ENCODE measurements at regions not wholly inside any gene's neighbourhood (a gene's known extent, or its start where the extent isn't known, plus 50 kb on each side); places are given as distances from the start of the nearest gene placed in this dataset.

DNA sequence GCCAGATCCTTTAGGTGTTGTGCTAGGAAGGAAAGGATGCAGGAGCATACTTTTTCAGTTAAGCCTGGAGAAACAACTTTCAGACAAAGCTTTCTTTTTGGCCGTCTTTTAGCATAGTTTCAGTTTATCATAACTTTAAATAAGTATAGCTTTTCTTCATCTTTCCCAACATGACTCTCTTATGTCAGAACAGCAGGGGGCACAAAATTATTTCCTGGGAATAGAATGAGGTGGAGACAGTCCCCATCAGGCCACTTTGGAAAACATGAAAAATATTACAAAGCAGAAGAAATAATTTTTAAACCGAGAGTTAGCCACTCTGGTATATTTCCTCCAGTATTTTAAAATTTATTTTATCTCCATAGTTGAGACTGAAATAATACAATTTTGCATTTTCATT is 387.6 kb downstream of the HAPSTR1 start:
- DNase-seq (ENCODE audit: low spot score) = no peak
- TF ChIP-seq, protein P1, sequence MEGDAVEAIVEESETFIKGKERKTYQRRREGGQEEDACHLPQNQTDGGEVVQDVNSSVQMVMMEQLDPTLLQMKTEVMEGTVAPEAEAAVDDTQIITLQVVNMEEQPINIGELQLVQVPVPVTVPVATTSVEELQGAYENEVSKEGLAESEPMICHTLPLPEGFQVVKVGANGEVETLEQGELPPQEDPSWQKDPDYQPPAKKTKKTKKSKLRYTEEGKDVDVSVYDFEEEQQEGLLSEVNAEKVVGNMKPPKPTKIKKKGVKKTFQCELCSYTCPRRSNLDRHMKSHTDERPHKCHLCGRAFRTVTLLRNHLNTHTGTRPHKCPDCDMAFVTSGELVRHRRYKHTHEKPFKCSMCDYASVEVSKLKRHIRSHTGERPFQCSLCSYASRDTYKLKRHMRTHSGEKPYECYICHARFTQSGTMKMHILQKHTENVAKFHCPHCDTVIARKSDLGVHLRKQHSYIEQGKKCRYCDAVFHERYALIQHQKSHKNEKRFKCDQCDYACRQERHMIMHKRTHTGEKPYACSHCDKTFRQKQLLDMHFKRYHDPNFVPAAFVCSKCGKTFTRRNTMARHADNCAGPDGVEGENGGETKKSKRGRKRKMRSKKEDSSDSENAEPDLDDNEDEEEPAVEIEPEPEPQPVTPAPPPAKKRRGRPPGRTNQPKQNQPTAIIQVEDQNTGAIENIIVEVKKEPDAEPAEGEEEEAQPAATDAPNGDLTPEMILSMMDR (IDR thresholded peaks at IDR 0.05; ENCODE audit: extremely low read depth, missing control alignments) = no peak

DNA sequence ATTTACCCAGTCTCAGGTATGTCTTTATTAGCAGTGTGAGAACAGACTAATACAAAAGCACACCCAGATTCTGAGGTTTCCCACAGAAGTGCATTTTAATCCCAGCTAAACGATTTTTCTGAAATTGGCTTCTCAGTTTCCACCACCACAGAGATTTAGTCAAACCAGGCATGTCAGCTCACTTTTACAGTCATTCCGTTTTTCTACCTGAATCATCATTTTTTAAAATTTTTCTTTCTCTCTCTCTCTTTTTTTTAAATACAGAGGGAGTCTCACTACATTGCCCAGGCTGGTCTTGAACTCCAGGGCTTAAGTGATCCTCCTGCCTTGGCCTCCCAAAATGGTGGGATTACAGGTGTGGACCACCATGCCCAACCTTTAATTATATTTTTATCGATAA is 389.1 kb downstream of the HAPSTR1 start:
- TF ChIP-seq, protein P1 (IDR thresholded peaks at IDR 0.05; ENCODE audit: extremely low read depth, missing control alignments) = no peak
- no peak for DNase-seq (ENCODE audit: low spot score)

DNA sequence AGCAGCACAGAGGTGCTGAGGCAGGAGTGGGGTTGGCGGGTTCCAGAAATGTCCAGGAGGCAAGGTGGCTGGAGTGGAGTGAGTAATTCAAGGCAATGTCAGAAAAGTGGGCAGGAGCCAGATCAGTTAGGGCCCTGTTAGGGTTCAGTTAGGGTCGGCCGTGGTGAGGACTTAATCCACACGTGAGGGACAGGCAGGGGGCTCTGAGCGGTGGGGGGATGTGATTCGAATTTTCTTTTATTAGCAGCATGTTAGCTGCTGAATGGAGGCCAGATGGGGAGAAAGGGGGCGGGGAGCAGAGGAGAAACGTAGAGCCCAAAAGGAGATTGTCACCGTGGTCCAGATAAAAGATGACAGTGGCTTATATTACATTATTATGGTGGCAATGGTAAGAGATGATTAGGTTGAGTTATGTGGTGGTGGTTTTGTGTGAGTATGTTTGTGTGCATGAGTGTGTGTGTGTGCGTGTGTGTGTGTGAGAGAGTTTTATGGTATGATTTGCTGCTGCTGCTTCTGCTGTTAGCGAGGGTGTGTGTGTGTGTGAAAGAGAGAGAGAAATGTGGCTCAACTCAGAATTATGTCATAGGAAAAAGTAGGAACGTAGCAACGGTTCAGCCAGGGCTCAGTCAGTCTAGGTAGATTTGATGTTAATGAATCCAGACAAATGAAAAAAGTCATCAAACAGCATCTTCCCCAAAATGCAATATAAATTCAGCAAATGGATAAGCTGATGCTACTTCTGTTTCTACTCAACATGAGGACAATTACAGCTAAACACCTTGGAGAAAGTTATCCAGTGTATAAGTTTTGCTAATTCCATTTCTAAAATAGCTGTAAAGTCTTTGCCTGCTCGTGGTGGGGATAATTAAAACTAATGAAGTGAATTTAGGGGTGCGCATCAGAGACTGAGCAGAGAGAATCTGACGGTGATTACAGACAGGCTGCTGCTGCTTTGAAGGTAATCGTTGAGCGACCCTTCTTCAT is 390.6 kb downstream of the HAPSTR1 start:
- DNase-seq (ENCODE audit: low spot score) = no peak
- TF ChIP-seq, protein P1 (IDR thresholded peaks at IDR 0.05; ENCODE audit: extremely low read depth, missing control alignments) = no peak

DNA sequence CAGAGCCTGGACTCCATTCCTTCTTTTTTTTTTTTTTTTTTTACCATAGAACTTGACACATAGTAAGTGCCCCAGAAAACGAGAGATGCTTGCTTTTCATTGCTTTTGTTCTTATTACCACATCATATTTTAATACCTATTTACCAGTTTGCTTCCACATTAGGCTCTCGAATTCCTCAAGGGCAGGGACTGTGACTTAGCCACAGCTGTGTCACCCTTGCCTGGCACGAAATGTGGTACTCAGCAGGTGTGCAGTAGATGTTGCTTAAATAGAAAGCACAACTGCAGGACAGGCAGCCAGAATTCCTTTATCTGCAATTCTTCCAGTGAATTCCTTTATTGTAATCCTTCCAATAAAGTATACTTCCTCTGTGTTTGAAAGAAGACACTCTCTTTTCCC is 393.0 kb downstream of the HAPSTR1 start:
- no peak for DNase-seq (ENCODE audit: low spot score)
- TF ChIP-seq, protein P1 (IDR thresholded peaks at IDR 0.05; ENCODE audit: extremely low read depth, missing control alignments) = no peak

DNA sequence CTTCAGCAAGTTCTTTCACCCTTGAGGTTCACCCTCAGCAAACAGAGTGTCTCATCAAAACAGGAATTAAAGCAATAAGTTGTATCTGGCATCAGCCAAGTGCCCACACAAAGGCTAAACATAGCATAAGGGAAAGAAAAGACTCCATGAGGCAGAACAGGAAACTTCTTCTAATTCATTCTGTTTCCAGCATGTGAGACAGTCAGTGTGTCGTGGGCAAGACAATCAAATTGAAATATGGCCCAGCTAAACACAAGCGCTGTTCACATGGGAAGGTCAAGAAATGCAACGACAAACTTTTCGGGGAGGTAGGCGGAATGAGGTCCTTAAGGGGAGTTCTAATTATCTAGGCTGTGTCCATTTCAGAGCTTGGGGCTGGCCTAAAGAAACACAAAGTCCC is 393.4 kb downstream of the HAPSTR1 start:
- TF ChIP-seq, protein P1 (IDR thresholded peaks at IDR 0.05; ENCODE audit: extremely low read depth, missing control alignments) = no peak
- DNase-seq (ENCODE audit: low spot score) = no peak

DNA sequence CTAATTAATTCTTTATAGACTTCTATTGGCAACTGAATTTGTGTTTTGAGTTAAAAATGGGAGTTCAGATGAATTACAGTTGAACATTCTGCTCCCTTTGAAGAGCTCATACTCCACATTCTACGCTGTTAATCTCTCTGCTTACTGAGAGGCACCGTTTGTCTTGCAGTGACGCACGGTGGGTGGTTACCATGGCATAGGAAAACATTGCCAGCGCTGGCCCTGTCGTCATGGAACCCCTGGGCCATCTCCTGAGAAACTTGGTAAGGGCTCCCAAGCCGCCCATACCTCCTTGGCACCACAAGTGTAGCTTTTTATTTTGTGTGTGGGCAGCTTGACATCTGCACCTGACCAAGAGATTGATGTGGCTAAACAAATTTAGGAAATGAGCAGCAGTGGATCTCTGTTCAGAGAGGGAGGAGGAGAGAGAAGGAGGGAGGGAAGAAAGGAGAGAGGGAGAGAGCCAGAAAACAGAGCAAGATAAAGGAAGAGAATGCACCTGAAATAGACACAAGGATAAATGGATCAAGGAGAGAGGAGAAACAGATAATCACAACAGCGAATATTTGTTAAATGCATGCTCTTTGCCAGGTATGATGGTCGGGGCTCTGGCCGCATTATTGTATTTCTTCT is 398.5 kb downstream of the HAPSTR1 start:
- DNase-seq (ENCODE audit: low spot score) = no peak
- TF ChIP-seq, protein P1 (IDR thresholded peaks at IDR 0.05; ENCODE audit: extremely low read depth, missing control alignments) = no peak

DNA sequence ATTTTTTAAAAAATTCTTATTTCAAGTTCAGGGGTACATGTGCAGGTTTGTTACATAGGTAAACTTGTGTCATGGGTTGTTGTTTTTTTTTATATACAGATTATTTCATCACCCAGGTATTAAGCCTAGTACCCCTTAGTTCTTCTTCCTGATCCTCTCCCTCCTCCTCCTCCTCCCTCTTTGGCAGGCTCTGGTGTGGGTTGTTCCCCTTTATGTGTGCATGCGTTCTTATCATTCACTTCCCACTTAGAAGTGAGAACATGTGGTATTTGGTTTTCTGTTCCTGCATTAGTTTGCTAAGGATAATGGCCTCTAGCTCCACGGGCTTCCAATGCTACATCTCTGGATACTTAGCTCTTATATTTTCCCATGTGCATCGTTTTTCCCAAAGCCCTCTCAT is 404.4 kb downstream of the HAPSTR1 start:
- TF ChIP-seq, protein P1 (IDR thresholded peaks at IDR 0.05; ENCODE audit: extremely low read depth, missing control alignments) = no peak
- no peak for DNase-seq (ENCODE audit: low spot score)

Data from GM20000 (cell line).